Mucosa of stomach (tissue), 1 donor: ENCODE measurements at regions not wholly inside any gene's neighbourhood (a gene's known extent, or its start where the extent isn't known, plus 50 kb on each side); places are given as distances from the start of the nearest gene placed in this dataset.

Experiments used
- H3K27me3 ChIP-seq: one replicate; pipeline ENCODE4 v1.7.0; 2013; ENCODE audit warnings: mild to moderate bottlenecking, low read length; ENCODE audit not compliant: control insufficient read depth, insufficient read depth
- H3K36me3 ChIP-seq: one replicate; pipeline ENCODE4 v1.7.0; 2013; ENCODE audit warnings: low read length; ENCODE audit not compliant: control insufficient read depth, insufficient read depth
- H3K4me1 ChIP-seq: one replicate; pipeline ENCODE4 v1.7.0; 2013; ENCODE audit warnings: mild to moderate bottlenecking, low read length; ENCODE audit not compliant: control insufficient read depth, insufficient read depth
- H3K4me3 ChIP-seq: one replicate; pipeline ENCODE4 v1.7.0; 2013; ENCODE audit warnings: low read length
- H3K9ac ChIP-seq: one replicate; pipeline ENCODE4 v1.7.0; 2013; ENCODE audit warnings: mild to moderate bottlenecking, low read length, moderate library complexity
- H3K9me3 ChIP-seq: one replicate; pipeline ENCODE4 v1.7.0; 2013; ENCODE audit warnings: mild to moderate bottlenecking, low read length, moderate library complexity; ENCODE audit not compliant: control insufficient read depth
- donor health status: Pancreatic carcinoma.

DNA sequence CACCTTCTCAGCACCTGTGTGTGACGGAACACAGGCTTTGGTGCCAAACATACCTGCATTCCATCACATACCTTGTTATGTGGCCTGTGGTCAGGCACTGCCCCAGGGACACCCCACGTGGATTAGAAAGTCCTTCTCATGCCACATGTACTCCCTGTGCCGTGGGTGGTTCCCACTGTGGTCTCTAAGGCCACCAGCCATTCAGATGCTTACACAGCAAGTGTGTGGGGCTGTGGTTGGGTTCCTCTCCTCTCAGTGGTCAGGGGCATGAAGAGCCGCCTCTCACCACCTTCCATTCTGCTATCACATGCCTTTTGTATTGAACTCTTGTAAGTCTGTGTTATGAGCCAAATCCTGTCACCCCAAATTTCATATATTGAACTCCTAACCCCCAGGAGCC, 85.1 kb upstream of the IGFBP3 start:
- Histone ChIP-seq H3K4me1 (peaks cover 3% of the 10 kb centered on the region), H3K4me3 (no peak overlapping the region), H3K27me3 (no peaks in the 10 kb centered on the region), H3K36me3 (no peaks in the 10 kb centered on the region), H3K9me3 (no peaks in the 10 kb centered on the region), H3K9ac (no peak overlapping the region)

DNA sequence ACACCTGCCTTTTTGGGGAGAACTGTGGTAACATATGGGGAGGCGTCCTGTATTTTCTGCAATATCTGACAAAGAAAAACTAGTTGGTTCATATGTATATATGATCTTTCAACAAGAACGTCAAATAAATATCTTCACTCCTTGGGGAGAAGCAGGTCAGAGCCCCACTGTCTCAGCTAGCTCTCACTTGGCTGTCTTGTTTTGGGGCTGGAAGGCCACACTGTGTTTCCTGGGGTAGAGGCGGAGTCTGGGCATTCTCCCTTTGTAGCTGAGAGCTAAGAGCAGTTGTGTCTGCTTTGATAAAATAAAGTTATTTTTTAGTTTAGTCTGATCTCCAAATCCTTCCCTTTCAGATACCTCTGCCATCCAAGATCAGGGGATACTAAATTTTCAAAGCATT, 83.9 kb upstream of the IGFBP3 start:
- H3K4me3 ChIP-seq: no peak overlapping the region
- no peaks in the 10 kb centered on the region for H3K9me3 ChIP-seq
- peaks cover 3% of the 10 kb centered on the region for H3K4me1 ChIP-seq
- H3K36me3 ChIP-seq: no peaks in the 10 kb centered on the region
- no peak overlapping the region for H3K9ac ChIP-seq
- H3K27me3 ChIP-seq: no peaks in the 10 kb centered on the region

DNA sequence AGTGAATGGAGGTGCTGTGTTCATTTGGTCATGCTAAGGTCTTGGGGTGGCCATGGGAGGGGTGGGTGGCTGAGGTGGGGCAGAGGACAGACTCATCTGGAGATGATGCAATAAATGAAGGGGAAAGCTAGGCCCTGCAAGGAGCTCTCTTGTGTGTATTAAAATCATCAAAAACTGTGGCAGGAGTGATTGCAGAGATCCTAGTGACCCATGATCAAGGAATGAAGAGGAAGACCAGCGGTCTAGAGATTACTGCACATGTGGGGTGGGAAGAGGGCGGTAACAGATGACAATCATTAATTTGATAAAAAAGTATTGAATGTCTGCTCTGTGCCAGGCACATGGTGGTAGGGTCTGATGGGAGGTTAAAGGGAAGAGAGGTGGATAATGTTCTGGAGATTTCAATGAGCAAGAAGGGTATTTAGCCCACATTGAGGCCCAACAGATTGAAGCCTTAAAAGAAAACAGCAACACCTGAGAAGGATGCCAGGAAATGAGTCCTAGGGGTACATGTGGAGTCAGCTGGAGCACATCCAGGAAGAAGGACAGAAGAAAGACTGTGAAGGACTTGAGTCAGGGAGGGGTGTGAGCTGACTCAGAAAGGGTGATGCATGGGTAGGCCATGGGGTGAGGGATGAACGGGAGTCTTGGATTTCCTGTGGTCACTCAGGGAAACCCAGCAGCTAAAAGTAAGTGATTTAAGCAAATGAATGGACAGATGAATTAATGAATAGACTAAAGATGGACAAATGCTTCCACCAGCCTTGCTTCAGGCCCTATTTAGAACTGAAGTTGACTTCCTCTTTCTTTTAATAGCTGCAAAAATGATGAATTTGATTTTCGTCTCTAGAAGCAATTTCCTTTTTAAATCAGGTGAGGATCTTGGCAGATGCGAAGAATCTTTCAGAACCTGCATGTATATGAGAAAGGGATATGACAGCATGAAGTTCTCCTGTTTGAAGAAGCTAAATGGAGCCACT, 83.1 kb upstream of the IGFBP3 start:
- Histone ChIP-seq H3K4me1 (peaks cover 3% of the 10 kb centered on the region), H3K9me3 (no peaks in the 10 kb centered on the region), H3K27me3 (no peaks in the 10 kb centered on the region), H3K36me3 (no peaks in the 10 kb centered on the region), H3K9ac (no peak overlapping the region), H3K4me3 (no peak overlapping the region)

DNA sequence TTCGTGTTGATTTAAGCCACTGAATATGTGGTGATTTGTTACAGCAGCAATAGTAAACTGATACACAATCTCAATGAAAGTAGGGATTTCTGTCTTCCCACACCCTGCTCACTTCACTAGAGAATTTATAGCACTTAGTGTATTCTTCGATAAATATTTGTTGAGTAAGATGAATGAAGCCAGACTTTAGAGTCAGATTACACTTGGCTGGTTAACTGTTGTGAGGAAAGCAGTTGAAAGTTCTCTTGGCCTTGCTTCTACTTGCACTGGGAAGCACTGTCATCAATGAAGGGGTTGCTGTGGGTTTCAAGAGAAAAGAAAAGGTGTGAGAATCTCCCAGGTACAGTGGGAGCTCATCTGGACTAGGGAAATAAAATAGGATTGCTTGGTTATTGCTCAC, 82.1 kb upstream of the IGFBP3 start:
- Histone ChIP-seq H3K9ac (no peak overlapping the region), H3K9me3 (no peaks in the 10 kb centered on the region), H3K4me1 (peaks cover 2% of the 10 kb centered on the region), H3K4me3 (no peak overlapping the region), H3K27me3 (no peaks in the 10 kb centered on the region), H3K36me3 (no peaks in the 10 kb centered on the region)

DNA sequence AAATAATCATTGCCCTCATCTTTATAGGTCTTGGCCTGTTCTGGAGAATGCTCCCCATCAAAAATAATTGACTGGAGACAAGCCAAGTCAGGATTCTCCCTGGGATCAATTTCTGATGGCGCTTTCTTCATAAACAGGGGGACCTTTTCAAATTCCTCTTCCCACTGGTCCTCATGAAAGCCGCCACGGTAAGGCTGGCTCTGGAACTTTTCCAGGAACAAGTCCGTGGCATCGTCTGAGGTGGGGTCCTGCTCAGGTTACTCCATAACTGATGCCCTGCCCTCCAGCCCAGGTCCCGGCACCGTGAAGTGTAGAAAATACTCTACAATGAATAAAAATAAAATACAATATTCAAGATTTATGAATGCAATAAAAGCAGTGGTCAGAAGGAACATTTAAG, 79.4 kb upstream of the IGFBP3 start:
- no peaks in the 10 kb centered on the region for H3K4me1 ChIP-seq
- no peak overlapping the region for H3K9ac ChIP-seq
- no peaks in the 10 kb centered on the region for H3K36me3 ChIP-seq
- no peak overlapping the region for H3K4me3 ChIP-seq
- no peaks in the 10 kb centered on the region for H3K9me3 ChIP-seq
- no peaks in the 10 kb centered on the region for H3K27me3 ChIP-seq

DNA sequence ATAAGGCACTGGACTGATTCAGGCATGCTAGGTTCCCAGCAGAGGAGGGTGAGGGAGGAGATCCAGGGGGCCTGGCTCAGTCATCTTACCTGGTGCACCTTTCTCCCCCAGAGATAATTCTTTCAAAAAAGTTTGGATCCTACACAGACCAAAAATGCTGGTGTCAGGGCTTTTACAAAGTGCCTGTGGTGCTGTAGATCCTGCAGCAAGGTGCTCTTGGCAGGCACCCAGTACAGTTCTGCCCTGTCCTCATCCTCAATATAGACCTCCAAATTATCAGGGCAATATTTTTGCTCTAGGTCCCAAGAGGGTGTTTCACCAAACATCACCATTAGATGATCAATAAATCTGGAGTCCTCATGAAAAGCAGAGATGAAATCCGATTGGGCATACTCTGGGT, 78.5 kb upstream of the IGFBP3 start:
- Histone ChIP-seq H3K4me3 (no peak overlapping the region), H3K36me3 (no peaks in the 10 kb centered on the region), H3K4me1 (no peaks in the 10 kb centered on the region), H3K27me3 (no peaks in the 10 kb centered on the region), H3K9ac (no peak overlapping the region), H3K9me3 (no peaks in the 10 kb centered on the region)

DNA sequence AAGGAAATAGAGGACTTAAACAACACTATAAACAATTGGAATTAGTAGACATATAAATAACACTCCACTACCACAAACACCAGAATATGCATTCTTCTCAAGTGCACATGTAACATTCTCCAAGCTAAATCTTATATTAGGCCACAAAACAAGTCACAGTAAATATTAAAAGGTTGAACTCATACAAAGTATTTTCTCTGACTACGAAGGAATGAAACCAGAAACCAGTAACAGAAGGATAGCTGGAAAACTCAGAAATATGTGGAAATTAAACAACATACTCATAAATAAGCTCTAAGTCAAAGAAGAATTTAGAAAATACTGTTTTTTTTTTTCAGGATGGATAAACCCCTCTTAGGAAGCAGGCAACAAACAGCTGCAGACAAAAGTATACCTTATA, 77.4 kb upstream of the IGFBP3 start:
- Histone ChIP-seq H3K4me3 (no peak overlapping the region), H3K36me3 (no peaks in the 10 kb centered on the region), H3K9ac (no peak overlapping the region), H3K4me1 (no peaks in the 10 kb centered on the region), H3K9me3 (no peaks in the 10 kb centered on the region), H3K27me3 (no peaks in the 10 kb centered on the region)

DNA sequence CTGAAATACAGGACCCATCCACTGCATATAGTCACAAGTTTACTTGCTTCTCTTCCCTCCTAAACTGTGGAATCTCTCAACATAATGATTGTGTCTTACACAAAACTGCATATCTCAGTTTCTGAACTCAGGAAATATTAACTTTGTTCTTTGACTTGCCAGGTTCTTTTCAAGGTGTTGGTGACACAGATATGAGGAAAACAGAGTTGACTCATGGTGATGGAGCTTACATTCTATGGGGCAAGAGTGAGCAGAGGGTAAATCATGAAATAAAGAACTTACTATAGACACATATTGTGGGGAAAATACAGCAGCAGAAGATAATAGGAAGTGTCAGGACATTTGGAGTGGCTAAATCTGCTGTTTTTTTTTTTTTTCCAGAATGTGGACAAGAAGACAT, 72.5 kb upstream of the IGFBP3 start:
- no peaks in the 10 kb centered on the region for H3K9me3 ChIP-seq
- no peak overlapping the region for H3K9ac ChIP-seq
- no peaks in the 10 kb centered on the region for H3K4me1 ChIP-seq
- H3K36me3 ChIP-seq: no peaks in the 10 kb centered on the region
- no peak overlapping the region for H3K4me3 ChIP-seq
- no peaks in the 10 kb centered on the region for H3K27me3 ChIP-seq

DNA sequence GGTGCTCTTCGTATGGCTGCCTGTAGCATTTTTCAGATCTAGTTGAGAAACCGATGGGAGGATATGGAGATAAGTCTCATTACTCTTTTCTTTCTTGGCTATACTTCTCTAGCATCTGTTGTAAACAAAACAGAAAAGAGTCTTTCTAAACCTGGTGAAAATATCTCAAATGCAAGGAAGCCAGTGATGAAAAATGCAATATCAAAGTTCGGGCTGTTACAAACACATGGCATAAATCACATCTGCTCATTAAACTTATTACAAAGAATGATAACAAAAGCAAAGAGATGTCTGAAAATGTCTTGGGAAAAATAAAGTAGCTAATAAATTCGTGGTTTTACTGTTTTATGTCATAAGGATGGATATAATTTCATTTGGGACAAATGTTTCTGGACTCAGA, 71.8 kb upstream of the IGFBP3 start:
- no peaks in the 10 kb centered on the region for H3K27me3 ChIP-seq
- no peaks in the 10 kb centered on the region for H3K4me1 ChIP-seq
- H3K9ac ChIP-seq: no peak overlapping the region
- H3K9me3 ChIP-seq: no peaks in the 10 kb centered on the region
- H3K36me3 ChIP-seq: no peaks in the 10 kb centered on the region
- H3K4me3 ChIP-seq: no peak overlapping the region

DNA sequence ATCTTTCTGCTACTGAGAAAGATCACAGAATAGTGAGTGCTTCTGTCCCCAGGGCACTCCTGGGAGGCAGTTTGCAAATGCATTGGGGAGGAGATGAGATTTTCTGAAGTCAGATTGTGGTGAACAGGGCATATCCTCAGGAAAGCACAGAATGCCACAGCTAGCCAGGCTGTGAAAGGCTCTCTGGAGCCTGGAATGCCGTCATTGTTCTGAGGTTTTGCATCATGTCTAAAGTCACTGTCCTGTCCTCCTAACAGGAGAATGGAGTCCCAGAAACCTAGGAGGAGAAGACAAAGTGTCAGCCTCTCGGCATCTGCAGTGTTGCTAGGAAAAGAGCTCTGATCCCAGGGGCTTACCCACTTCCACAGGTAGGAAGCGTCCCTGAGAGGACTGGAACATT, 69.2 kb upstream of the IGFBP3 start:
- Histone ChIP-seq H3K4me1 (no peaks in the 10 kb centered on the region), H3K9ac (no peak overlapping the region), H3K4me3 (no peak overlapping the region), H3K9me3 (no peaks in the 10 kb centered on the region), H3K36me3 (no peaks in the 10 kb centered on the region), H3K27me3 (no peaks in the 10 kb centered on the region)

DNA sequence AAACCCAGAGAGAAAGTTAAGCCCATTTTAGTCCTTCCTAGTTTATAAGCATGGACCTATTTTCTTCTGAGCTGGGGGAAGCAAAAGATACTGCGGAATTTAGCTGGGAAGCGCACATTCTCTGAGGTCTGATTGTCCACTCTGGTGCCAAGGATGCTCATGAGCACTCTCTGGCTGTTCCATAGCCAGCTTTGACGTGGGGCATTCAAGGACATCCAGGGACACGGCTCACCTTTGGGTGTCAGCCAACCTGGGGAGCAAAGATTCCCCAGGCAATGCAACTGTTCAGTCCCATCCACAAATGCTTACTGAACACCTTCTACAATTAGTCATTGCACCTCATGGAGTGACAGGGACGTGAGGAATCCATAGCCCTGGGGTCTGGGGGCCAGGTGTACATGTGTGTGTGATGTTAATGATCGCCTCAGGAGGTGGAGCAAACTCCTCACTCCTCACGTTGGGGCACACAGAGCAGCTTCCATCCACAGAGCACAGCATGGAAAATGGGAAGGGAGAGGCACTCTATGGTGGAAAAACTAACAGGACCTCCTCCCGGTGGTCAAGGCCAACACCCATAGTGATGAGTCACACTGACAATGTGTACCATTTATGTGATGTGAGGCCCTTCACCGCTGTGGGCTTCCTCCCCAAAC, 67.5 kb upstream of the IGFBP3 start:
- Histone ChIP-seq H3K9ac (no peak overlapping the region), H3K9me3 (no peaks in the 10 kb centered on the region), H3K36me3 (no peaks in the 10 kb centered on the region), H3K4me3 (no peak overlapping the region), H3K4me1 (no peaks in the 10 kb centered on the region), H3K27me3 (no peaks in the 10 kb centered on the region)

DNA sequence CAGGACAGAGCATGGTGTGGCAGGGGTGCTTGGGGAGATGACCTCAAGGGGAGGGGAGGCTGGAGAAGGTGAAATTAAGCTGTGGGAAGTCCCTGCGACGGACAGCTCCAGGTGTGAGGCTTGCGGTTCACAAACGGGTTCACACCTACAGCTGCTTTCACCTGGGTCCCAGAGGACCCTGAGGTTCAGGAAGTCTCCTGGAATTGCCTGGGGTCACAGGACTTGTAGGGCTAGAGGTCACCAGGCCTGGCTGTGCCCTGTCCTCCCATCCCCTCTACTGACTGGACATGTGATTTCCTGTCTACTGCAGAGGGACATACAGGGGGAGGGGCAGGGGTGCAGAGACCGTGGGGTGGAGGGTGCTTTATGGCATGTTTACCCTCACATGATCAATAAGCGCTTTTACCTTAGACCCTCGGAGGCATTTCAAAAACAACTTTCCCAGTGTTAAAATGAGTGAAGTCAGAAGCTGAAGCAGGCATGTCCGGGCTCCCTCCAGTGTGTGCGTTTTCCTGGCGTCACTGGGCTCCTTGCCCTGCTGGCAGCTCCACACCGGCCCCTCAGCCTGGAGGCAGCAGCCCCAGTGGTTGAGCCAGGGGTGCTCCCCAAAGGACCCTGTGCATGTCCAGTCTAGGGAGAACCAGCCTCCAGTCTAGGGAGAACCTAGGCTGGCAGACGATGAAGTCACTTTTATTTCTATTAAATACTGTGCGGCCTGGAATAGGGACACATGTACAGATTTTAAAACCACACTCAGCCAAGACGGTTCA, 66.6 kb upstream of the IGFBP3 start:
- H3K9me3 ChIP-seq: no peaks in the 10 kb centered on the region
- H3K27me3 ChIP-seq: no peaks in the 10 kb centered on the region
- no peak overlapping the region for H3K9ac ChIP-seq
- no peaks in the 10 kb centered on the region for H3K4me1 ChIP-seq
- H3K4me3 ChIP-seq: no peak overlapping the region
- H3K36me3 ChIP-seq: no peaks in the 10 kb centered on the region
